SU-DHL-6 (cell line): ENCODE measurements at regions not wholly inside any gene's neighbourhood (a gene's known extent, or its start where the extent isn't known, plus 50 kb on each side); places are given as distances from the start of the nearest gene placed in this dataset.

Experiments
- EZH2phosphoT487 ChIP-seq: fragments of 200-600 bp; sonication (generic), shearing (Covaris generic); conservative IDR thresholded peaks from 2 replicates; pipeline ENCODE4 v1.6.1; 2018; ENCODE audit warnings: mild to moderate bottlenecking, antibody characterized with exemption, low read length, moderate library complexity, mixed read lengths
- TF ChIP-seq, protein P1 (sequence below): fragments of 200-600 bp; sonication (generic); IDR thresholded peaks from one replicate; pipeline ENCODE4 v1.5.1; 2017; ENCODE audit warnings: antibody characterized with exemption, mild to moderate bottlenecking, low read length, moderate library complexity; ENCODE audit not compliant: insufficient read depth, poor library complexity, severe bottlenecking

DNA sequence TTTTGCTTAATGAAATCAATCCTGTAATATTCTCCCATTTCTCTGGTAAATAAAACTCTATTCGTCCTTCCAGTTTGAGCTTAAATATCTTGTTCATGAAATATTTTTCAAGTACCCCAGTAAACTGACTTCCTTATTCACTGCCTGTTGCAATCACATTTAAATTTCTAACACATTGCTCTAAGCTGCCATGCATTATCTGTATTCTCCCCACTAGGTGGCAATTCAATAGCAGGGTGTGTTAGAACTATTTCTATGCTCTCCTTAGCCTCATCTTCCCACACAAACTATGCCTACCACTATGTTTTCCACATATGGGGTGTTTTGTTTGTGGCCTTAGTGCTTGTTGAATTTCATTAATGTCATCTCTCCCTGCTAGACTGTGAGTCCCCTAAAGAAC is 377.1 kb upstream of the HS3ST1 start:
- TF ChIP-seq, protein P1, sequence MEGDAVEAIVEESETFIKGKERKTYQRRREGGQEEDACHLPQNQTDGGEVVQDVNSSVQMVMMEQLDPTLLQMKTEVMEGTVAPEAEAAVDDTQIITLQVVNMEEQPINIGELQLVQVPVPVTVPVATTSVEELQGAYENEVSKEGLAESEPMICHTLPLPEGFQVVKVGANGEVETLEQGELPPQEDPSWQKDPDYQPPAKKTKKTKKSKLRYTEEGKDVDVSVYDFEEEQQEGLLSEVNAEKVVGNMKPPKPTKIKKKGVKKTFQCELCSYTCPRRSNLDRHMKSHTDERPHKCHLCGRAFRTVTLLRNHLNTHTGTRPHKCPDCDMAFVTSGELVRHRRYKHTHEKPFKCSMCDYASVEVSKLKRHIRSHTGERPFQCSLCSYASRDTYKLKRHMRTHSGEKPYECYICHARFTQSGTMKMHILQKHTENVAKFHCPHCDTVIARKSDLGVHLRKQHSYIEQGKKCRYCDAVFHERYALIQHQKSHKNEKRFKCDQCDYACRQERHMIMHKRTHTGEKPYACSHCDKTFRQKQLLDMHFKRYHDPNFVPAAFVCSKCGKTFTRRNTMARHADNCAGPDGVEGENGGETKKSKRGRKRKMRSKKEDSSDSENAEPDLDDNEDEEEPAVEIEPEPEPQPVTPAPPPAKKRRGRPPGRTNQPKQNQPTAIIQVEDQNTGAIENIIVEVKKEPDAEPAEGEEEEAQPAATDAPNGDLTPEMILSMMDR, result no peak
- TF ChIP-seq EZH2phosphoT487, result no peak
